Sigmoid colon (tissue), 4 donors: ENCODE measurements at regions not wholly inside any gene's neighbourhood (a gene's known extent, or its start where the extent isn't known, plus 50 kb on each side); places are given as distances from the start of the nearest gene placed in this dataset.

ENCODE experiments used
- EP300 ChIP-seq, 4 donors: sonication (generic); formaldehyde crosslinking; IDR thresholded peaks; one replicate each; pipeline ENCODE4 v1.6.1; 2017; ENCODE audit warnings: antibody characterized with exemption in 4 of 4
- POLR2A ChIP-seq, 2 donors: fragments of 450-650 bp; IDR thresholded peaks; one replicate each; pipeline ENCODE4 v1.6.1; 2016; ENCODE audit warnings: antibody characterized with exemption in 2 of 2, mild to moderate bottlenecking in 2 of 2, moderate library complexity in 2 of 2
- POLR2AphosphoS5 ChIP-seq, 4 donors: sonication (generic); formaldehyde crosslinking; IDR thresholded peaks; one replicate each; pipeline ENCODE4 v1.6.1; 2017; ENCODE audit warnings: antibody characterized with exemption in 4 of 4
- TF ChIP-seq, protein P1 (sequence below), 4 experiments: fragments of 450-650 bp in 3 of 4; fragments of 200-600 bp in 1 of 4; IDR thresholded peaks; one replicate each; pipeline ENCODE4 v1.5.1; 2016 to 2019; ENCODE audit warnings: antibody characterized with exemption in 4 of 4, mild to moderate bottlenecking in 3 of 4, moderate library complexity in 2 of 4

DNA sequence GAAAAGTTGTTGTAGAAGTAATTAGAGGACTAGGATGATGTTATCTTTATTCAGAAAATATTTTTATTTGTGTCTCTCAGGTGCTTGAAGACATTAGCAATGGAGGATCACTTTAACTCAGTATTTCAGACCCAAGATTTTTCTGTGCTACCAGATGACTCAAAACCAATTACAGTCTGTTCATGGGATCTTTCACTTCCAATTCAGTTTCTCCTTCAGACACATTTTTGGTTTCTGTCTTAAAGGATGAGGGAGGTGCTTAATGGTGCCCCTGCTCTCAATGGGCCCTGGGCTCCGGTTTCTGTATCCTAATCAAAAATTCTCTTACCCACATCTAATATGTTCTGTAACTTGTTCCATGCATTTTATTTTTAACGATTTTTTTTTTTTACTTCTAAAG, 53.7 kb upstream of the HDAC4 start:
- TF ChIP-seq POLR2A (IDR thresholded peaks at IDR 0.05), result no peak
- TF ChIP-seq, protein P1, sequence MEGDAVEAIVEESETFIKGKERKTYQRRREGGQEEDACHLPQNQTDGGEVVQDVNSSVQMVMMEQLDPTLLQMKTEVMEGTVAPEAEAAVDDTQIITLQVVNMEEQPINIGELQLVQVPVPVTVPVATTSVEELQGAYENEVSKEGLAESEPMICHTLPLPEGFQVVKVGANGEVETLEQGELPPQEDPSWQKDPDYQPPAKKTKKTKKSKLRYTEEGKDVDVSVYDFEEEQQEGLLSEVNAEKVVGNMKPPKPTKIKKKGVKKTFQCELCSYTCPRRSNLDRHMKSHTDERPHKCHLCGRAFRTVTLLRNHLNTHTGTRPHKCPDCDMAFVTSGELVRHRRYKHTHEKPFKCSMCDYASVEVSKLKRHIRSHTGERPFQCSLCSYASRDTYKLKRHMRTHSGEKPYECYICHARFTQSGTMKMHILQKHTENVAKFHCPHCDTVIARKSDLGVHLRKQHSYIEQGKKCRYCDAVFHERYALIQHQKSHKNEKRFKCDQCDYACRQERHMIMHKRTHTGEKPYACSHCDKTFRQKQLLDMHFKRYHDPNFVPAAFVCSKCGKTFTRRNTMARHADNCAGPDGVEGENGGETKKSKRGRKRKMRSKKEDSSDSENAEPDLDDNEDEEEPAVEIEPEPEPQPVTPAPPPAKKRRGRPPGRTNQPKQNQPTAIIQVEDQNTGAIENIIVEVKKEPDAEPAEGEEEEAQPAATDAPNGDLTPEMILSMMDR (IDR thresholded peaks at IDR 0.05), result no peak
- TF ChIP-seq POLR2AphosphoS5 (IDR thresholded peaks at IDR 0.05), result no peak
- no peak for TF ChIP-seq EP300 (IDR thresholded peaks at IDR 0.05)
